ENCODE measurements at regions not wholly inside any gene's neighbourhood (a gene's known extent, or its start where the extent isn't known, plus 50 kb on each side); places are given as distances from the start of the nearest gene placed in this dataset.

DNA sequence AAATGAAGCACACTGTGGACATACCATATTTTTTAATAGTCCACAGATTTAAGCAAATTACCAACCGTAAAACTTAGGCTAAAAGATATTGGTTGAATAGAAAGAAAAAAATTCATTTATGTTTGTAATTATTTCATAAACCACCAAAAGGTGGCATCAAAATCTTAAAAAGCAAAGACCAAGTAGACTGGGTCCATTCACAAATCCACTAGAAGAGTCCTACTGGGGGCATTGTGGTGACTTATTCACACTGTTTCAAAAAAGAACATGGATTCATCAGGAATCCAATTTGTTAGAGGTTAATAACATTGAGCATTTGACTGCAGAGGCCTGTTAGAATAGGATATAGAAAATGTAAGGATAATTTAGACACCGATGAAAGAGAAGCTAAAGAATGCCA lies 194.9 kb upstream of the KYNU start:
- TF ChIP-seq L3MBTL2 (conservative IDR thresholded peaks at IDR 0.05) (no peak), FOXA1 (IDR thresholded peaks at IDR 0.05) (no peak), ELF4 (IDR thresholded peaks at IDR 0.05) (no peak)
